GM18511 (cell line): ENCODE measurements at regions not wholly inside any gene's neighbourhood (a gene's known extent, or its start where the extent isn't known, plus 50 kb on each side); places are given as distances from the start of the nearest gene placed in this dataset.
"Not testable (repeated sequence)": the region's sequence is repeated elsewhere in the genome, so short reads cannot be mapped to it uniquely, and the experiment has no call there.

ENCODE experiments used
- ATAC-seq: cut with Tn5 transposase; IDR thresholded peaks from one replicate; pipeline ENCODE4 v1.9.1; 2021; ENCODE audit warnings: mild to moderate bottlenecking, moderate library complexity; ENCODE audit not compliant: unreplicated experiment

DNA sequence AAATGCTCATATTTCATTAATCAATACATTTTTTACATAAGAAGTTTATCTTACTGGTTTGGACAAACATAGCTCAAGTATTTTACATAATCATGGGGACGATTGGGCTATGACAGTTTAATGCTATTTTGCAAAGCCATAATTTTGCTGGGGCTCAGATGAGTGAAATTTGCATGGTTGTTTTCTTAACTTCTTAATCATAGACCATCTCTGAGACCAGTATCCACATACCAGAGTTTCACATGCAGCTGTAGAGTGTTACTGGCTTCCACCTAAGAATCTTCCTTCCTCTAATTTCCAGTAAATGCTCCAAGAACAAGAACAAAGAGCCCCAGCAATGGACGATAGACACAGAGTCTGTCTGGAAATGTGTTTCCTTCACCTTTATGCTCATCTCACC, 303.0 kb upstream of the TMEM132C start:
- ATAC-seq, result no peak

DNA sequence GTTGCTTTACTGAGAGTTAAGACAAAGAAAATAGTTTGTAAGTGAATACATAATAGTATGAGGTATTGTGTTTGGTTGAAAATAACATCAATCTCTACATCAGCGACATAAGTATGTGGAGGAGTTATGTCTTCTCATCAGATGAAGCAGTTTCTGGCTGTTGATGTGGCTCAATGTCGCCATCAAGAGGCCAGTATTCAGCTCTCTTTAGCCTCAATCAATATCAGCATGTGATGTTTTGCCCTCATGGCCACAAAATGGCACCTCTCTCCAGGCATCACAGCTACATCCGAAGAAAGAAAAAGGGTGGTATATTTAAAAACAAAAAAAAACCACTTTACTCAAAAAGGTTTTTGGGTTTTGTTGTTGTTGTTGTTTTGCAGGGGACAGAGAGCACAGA, 302.3 kb upstream of the TMEM132C start:
- no peak for ATAC-seq

DNA sequence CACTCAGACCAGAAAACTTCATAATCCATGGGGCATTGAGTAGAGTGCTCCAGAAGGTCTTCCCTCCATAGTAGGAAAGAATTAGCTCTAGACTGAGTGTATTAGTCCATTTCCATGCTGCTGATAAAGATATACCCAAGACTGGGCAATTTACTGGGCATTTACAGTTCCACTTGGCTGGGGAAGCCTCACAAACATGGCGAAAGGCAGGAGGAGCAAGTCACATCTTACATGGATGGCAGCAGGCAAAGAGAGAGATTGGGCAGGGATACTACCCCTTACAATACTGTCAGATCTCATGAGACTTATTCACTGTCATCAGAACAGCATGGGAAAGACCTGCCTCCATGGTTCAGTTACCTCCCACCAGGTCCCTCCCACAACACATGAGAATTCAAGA, 300.6 kb upstream of the TMEM132C start:
- ATAC-seq, result no peak

DNA sequence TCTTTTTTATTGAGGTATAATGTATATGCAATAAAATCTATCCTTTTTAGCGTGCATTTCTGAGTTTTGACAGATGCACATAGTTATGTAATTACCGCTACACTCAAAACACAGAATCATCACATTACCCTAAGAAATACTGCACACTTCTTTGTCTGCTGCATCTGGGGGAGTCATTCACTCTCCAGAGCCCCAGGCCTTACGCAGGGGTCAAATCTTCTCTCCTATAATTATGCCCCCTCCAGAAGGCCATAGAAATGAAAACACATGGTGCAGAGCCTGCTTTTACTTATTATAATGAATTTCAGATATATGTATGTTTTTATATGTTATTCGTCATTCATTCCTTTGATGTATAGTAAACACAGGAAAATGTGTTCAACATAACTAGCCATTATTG, 296.5 kb upstream of the TMEM132C start:
- no peak for ATAC-seq

DNA sequence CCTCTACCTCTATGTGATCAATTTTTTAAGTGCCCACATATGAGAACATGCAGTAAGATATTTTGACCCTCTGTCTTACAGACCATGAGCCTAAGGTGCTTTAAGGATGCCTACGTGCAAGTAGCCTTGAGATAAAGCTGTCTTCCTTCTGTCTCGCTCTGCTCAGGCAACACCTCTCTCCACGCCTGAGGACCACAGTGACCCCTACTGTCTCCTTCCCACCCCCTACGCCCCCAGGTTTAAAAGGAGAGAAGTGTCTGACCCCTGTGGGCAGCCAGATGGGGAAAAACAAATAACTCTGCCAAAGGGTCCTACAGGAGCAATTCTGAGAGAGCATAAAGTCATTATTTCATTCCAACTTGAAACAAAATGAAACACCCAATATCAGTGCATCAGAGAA, 286.4 kb upstream of the TMEM132C start:
- no peak for ATAC-seq

DNA sequence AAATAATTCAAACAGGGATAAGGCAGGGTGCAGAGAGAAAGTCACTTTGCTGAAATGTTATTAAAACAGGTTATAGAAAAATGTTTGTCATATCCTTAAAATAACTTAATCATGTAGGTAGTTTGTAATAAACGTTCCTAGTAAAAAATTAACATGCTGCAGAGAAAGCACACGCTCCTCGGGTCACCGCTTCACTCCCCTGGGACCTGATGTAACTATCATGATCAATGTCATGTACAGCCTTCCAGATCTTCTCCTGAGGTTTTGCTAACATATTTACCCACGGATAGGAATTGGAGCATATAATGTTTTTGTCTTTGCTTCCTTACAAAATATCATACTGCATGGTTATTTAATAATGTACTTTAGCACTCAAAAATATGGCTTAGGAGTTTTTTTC, 285.1 kb upstream of the TMEM132C start:
- no peak for ATAC-seq

DNA sequence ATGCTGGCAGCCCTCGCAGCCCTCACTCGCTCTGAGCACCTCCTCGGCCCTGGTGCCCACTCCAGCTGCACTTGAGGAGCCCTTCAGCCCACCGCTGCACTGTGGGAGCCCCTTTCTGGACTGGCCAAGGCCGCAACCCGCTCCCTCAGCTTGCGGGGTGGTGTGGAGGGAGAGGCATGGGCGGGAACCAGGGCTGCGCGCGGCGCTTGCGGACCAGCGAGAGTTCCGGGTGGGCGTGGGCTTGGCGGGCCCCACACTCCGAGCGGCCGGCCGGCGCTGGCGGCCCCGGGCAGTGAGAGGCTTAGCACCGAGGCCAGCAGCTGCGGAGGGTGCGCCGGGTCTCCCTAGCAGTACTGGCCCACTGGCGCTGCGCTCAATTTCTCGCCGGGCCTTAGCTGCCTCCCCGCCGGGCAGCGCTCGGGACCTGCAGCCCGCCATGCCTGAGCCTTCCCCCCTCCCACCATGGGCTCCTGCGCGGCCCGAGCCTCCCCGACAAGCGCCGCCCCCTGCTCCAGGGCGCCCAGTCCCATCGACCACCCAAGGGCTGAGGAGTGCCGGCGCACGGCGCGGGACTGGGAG, 283.7 kb upstream of the TMEM132C start:
- not testable (repeated sequence) for ATAC-seq

DNA sequence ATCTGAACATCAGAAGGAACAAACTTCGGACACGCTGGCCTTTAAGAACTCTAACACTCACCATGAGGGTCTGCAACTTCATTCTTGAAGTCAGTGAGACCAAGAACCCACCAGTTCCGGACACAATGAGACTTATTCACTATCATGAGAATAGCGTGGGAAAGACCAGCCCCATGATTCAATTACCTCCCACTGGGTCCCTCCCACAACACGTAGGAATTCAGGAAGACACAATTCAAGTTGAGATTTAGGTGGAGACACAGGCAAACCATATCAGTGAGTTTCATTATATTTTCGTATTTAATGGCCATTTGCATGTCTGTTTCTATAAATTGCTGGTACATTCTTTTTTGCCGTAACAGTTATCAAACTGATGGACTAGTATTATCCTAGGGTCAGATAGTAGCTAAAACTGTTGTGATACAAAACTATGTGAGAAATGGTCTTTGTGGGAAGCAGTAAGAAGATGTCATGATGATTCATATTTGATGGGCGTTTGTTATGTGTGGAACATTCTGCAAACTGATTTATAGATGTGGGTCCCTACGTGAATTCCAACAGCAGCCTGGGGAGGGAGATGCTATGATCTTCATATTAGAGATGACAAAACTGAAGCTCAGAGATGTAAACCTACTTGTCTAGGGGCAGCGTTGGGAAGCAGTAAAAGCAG, 282.4 kb upstream of the TMEM132C start:
- no peak for ATAC-seq

DNA sequence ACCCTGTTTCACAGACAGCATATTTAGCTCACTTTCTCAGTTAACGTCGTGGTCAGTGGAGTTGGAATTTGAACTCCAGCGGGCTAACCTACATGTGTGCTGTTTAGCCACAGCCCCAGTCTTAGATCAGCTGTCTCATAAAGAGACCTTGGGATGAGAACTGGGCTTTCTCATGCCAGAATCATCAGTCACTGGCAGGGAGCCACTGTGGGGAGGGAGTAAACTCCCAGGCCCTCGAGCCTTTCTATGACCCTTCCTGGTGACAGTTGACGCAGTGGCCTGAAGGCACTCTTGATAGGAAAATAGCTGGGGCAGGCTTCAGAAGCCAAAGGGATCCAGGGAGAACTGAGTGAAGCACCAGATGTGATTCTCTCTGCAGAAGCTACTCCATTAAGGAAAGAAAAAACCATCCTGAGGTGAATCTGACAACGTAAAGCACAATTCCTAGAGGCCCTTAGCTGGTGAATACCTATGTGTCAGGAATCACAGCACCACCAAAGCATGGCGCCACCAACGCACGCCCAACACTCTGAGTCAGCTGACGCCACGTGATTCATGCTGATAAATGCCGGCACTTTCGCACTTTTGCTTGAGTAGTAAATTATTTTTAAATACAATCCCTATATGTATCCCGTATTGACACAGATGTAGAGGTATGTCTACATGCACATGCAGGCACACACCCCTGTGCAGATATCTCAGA, 279.6 kb upstream of the TMEM132C start:
- no peak for ATAC-seq

DNA sequence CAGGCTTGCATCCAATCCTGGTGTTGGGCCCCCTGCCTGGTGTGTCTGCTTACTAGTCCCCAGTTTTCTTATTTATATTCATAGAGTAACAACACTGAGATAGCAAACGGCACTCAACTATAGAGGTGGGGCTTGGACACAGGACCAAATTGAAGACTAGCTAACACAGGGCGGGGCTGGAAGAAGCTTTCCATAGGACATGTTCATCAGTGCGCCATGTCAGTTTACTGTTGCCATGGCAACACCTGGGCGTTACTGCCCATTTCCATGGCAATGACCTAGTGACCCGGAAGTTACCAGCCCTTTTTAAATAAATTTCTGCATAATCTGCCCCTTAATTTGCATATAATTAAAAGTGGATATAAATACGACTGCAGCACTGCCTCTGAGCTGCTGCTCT, 275.5 kb upstream of the TMEM132C start:
- ATAC-seq, result no peak

DNA sequence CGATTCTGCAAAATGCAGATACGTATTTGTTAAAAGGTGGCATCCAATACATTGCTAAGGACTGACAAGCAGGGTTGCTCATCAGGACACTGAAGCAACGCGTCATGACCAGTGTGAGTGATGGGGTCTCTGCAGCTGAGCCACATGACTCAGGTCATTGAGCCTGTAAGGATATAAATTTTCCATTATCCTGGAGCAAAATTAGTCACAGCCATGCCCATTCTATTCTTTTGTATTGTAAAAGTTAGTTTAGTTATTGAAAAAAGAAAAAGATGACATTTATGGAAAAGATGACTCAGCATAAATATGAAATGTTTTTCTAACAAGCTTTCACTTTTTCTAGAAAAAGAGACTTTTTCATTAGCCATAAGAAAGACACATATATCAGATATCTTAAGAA, 268.0 kb upstream of the TMEM132C start:
- ATAC-seq, result no peak

DNA sequence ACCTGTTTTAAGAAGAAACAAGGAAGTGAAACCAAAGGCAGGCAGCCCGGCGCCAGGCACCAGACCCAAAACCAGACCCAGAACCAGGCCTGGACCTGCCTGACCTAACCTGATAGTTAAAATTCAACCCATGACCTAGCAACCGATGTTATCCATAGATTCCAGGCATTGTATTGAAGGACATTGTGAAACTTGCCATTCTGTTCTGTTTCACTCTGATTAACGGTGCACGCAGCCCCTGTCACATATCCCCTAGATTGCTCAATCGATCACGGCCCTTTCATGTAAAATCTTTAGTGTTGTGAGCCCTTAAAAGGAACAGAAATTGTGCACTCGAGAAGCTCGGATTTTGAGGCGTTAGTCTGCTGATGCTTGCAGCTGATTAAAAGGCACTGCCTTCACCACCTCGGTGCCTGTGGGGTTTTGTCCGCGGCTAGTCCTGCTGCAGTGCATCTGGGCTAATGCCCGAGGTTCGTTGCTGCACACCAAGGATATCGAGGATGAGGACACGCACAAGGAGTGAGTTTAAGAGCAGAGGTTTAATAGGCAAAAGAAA, 262.5 kb upstream of the TMEM132C start:
- ATAC-seq, result no peak

DNA sequence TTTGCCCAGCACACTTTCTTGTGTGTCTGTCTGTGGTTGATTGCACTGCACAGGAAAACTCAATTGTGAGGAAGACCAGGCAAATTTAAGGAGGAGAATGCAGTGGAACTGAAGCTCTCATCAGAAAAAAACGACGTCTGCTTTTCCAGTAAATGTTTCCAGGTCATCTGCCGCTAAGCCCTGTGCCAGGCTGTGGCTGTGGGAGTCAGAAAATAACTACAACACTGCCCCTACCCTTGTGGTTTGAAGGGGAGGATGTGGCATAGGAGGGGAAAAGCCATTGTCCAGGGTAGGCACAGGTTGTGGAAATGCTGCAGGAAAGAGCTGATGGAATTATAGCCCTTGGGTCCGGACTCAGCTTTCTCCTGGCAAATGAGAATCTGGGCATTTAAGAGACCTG, 259.7 kb upstream of the TMEM132C start:
- ATAC-seq, result no peak

DNA sequence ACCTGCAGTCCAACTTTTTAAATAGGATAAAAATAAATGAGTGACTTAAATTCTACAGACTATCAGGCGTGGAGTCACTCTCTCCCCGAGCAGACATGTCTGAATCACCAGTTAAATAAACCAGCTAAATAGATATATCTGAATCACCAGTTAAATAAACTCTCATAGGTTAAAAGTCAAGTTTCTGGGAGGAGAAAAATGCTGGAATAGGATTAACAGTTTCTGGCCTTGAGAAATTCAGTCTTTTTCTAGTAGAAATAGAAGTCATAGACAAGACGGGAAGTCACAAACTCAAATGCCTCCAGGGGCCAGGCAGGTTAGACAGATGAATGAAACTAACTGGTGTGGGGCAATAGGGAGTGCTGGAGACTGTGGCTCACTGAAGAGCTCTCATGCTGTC, 258.6 kb upstream of the TMEM132C start:
- ATAC-seq, result no peak

DNA sequence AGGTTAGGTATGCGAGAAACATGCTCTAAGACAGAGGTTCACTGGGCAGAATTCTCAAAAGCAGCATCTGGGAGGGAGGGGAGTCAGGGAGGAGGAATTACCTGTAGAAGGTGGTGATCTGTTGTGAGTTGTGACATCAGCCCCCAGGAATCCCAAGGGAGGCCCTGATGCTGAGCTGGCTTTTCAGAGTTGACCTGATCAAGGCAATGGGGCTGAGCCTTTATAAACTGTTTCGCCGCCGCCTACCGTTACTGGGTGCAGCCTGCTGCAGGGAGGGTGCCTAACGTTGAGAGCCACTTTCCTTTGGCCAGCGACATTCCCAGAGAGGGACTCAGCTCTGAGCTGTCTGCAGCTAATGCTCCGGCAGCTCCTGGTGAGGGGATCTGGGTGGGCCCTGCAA, 257.9 kb upstream of the TMEM132C start:
- no peak for ATAC-seq

DNA sequence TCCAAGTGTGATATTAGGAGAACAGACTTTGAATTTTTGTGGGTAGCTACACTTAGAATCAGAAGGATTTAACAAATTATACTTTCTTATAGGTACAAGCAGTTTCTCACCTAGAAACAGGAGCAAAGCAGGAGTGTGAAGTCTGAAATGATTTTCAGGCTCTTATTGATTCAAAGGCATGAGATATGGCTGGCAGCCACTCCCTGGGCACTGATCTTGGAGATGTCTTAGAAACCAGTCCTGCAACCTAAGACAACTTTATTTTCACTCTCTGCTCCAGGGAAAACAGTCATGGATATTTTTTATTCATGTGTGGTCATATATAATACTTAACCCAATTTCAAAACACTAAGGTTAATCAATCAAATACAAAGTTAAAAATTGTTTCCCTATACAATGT, 254.9 kb upstream of the TMEM132C start:
- no peak for ATAC-seq

DNA sequence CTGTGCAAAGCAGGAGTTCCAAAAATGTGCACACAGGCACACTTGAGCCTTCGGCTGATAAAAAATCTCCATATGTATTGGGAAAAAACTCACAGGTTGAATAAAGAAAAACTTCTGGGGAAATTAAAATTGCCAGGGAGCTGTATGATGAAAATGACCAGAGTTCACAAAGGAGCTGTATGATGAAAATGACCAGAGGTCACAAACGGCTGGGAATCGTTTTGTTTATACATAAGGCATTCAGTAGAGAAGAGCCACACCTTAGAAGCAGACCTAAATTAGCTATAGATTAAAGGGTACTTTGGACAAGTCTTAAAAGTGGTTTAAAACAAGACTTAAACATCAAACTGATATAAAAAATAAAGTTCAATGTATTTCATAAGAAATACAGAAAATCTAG, 251.7 kb upstream of the TMEM132C start:
- no peak for ATAC-seq

DNA sequence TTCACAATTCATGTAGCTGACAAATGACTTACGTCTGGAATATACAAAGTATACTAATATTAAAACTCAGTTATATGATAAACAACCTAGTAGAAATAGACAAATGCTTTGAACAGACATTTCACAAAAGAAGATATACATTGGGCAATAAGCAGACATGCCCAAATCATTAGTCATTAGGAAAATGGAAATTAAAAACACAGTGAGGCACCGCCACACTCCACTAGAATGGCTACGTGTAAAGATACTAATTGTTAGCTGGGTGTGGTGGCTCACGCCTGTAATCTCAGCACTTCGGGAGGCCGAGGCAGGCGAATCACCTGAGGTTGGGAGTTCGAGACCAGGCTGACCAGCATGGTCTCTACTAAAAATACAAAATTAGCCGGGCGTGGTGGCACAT, 248.9 kb upstream of the TMEM132C start:
- ATAC-seq, result no peak

DNA sequence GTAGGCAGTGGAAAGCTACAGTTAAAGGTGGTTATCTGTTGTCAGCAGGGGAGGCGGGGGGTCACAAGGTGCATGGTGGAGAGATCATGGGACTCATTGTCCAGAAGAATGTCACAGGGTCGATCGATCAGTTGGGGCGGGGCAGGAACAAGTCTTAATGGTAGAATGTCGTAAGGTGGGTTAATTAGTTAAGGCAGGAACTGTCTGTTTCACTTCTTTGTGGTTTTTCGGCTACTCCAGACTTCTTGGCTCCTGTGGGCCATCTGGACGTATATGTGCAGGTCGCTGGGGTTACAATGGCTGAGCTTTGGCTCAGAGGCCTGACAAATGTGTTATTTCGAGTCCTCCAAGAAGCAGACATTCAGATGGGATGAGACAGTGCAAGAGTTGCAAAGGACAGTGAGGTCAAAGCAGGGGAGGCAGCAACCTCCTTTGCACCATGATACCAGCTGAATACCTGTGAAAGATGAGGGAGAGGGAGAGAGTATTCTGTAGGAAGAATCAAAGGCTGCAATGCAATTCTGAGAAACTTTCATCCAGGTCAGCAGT, 246.9 kb upstream of the TMEM132C start:
- ATAC-seq, result no peak

DNA sequence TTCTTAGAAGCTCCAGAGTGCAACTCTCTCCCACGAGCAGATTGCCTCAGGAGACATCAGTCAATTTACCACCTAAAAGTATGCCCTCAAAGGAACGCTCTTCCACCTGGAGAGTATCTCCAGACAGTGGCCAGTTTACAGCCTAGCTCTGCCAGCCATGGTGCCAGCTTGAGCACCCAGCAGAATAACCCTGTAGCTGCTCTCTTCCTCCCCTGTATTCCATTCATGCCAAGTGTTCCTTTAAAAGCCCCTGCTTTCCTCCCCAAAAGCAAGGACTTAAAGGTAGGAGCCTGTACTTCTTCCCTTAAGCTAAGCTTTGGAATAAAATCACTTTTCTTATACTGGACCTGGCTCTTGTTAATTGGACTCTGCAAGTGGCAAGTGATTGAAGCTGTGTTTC, 245.4 kb upstream of the TMEM132C start:
- ATAC-seq, result no peak

DNA sequence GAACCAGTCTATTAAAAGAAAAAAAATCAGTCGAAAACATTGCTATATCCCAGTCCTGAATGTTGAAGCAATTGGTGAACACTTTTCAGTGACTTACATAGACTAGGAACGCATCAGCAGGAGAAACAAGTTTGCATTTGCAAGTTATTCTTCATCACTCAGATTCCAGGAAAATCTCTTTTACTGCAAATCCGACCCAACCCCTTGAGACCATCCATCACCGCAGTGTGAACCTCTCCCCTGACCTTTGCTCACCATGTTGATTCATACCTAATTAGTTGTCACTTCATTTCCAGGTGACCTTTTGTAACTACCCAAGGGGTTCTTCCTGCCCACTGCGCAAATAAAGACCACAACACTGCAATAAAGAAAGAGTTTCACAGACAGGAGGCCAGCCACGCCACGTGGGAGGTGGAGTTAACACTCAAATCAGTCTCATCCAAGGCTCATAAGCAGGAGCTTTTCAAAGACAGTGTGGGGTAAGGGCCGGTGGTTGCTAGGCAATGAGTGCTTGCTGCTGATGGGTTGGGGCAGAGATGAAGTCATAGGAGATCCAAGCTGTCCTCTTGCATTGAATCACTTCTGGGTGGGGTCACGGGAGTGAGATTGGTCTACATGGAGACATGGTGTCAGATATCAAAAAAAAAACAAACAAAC, 241.3 kb upstream of the TMEM132C start:
- no peak for ATAC-seq
